Hepatocyte (in vitro differentiated cells): ENCODE measurements at regions not wholly inside any gene's neighbourhood (a gene's known extent, or its start where the extent isn't known, plus 50 kb on each side); places are given as distances from the start of the nearest gene placed in this dataset.

ENCODE experiments used
- DNase-seq: peaks from one replicate; pipeline ENCODE4 v3.0.0-alpha.2; 2016; ENCODE audit warnings: low spot score
- H2AFZ ChIP-seq: fragments of 200-600 bp; sonication (generic); 2 replicates; pipeline ENCODE4 v1.6.0; 2016; ENCODE audit warnings: antibody characterized with exemption, mild to moderate bottlenecking
- H3K27ac ChIP-seq: fragments of 200-600 bp; sonication (generic); 2 replicates; pipeline ENCODE4 v1.5.1; 2016; ENCODE audit warnings: mild to moderate bottlenecking
- H3K27me3 ChIP-seq: fragments of 200-600 bp; sonication (generic); 2 replicates; pipeline ENCODE4 v1.6.1; 2016
- H3K36me3 ChIP-seq: fragments of 200-600 bp; sonication (generic); replicated peaks from 2 replicates; pipeline ENCODE4 v1.5.1; 2016; ENCODE audit warnings: low read depth; ENCODE audit not compliant: insufficient read depth
- H3K4me1 ChIP-seq: fragments of 200-600 bp; sonication (generic); 2 replicates; pipeline ENCODE4 v1.5.1; 2016; ENCODE audit warnings: mild to moderate bottlenecking, moderate library complexity; ENCODE audit not compliant: insufficient read depth
- H3K4me2 ChIP-seq: fragments of 200-600 bp; sonication (generic); 2 replicates; pipeline ENCODE4 v1.6.0; 2016
- H3K4me3 ChIP-seq: fragments of 200-600 bp; sonication (generic); 2 replicates; pipeline ENCODE4 v1.5.1; 2016; ENCODE audit warnings: mild to moderate bottlenecking
- H3K79me2 ChIP-seq: fragments of 200-600 bp; sonication (generic); 2 replicates; pipeline ENCODE4 v1.6.0; 2017; ENCODE audit warnings: mild to moderate bottlenecking
- H3K9me2 ChIP-seq: fragments of 200-600 bp; sonication (generic); replicated peaks from 2 replicates; pipeline ENCODE4 v1.6.0; 2017; ENCODE audit warnings: mild to moderate bottlenecking; ENCODE audit not compliant: insufficient read depth
- H3K9me3 ChIP-seq: fragments of 200-600 bp; sonication (generic); 2 replicates; pipeline ENCODE4 v1.5.1; 2016; ENCODE audit warnings: low read depth, mild to moderate bottlenecking
- H4K20me1 ChIP-seq: fragments of 200-600 bp; sonication (generic); 2 replicates; pipeline ENCODE4 v1.6.0; 2016; ENCODE audit warnings: mild to moderate bottlenecking; ENCODE audit not compliant: insufficient read depth, poor library complexity, severe bottlenecking
- EZH2 ChIP-seq: fragments of 200-600 bp; sonication (generic); IDR thresholded peaks from 2 replicates; pipeline ENCODE4 v1.6.1; 2016; ENCODE audit warnings: antibody characterized with exemption, mild to moderate bottlenecking, borderline replicate concordance
- EZH2phosphoT487 ChIP-seq: fragments of 200-600 bp; sonication (generic); IDR thresholded peaks from one replicate; pipeline ENCODE4 v1.6.1; 2018; ENCODE audit warnings: antibody characterized with exemption, mild to moderate bottlenecking, low read depth, moderate library complexity; ENCODE audit not compliant: unreplicated experiment, severe bottlenecking
- WGBS: methylation state at CpG from one replicate; pipeline ENCODE4 v1.1.6; 2016; ENCODE audit warnings: low lambda C conversion rate; ENCODE audit errors: missing lambda C conversion rate; 5-methylcytosine and 5-hydroxymethylcytosine counted together
- TF ChIP-seq, protein P1 (sequence below): fragments of 200-600 bp; sonication (generic); IDR thresholded peaks from 2 replicates; pipeline ENCODE4 v1.5.1; 2016; ENCODE audit warnings: antibody characterized with exemption, mild to moderate bottlenecking; ENCODE audit not compliant: poor library complexity

DNA sequence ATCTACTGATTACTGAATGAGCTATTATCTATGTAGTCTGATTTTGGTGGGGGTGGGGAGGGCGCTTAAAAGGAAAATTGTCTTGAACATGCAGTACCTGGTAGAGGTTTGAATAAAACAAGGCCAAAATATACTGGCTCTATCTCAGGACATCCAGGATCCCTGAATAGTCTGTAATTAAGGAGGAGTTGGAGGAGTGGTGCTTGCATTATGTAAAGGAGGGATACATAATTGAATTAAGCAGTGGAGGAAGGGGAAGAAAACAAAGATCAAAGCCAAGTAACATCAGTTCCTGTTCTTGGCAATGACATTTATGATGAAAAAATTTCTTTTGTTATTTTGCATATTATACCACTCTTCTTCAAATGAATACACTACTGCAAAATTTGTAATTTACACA is 539.4 kb upstream of the ZEB2 start:
- H3K4me2 ChIP-seq = no peak overlapping the region
- H3K9me2 ChIP-seq = no peaks in the 10 kb centered on the region
- no peaks in the 10 kb centered on the region for H3K4me1 ChIP-seq
- no peaks in the 10 kb centered on the region for H3K36me3 ChIP-seq
- no peak for DNase-seq
- no peak for TF ChIP-seq EZH2phosphoT487
- TF ChIP-seq, protein P1, sequence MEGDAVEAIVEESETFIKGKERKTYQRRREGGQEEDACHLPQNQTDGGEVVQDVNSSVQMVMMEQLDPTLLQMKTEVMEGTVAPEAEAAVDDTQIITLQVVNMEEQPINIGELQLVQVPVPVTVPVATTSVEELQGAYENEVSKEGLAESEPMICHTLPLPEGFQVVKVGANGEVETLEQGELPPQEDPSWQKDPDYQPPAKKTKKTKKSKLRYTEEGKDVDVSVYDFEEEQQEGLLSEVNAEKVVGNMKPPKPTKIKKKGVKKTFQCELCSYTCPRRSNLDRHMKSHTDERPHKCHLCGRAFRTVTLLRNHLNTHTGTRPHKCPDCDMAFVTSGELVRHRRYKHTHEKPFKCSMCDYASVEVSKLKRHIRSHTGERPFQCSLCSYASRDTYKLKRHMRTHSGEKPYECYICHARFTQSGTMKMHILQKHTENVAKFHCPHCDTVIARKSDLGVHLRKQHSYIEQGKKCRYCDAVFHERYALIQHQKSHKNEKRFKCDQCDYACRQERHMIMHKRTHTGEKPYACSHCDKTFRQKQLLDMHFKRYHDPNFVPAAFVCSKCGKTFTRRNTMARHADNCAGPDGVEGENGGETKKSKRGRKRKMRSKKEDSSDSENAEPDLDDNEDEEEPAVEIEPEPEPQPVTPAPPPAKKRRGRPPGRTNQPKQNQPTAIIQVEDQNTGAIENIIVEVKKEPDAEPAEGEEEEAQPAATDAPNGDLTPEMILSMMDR = no peak
- no peak for TF ChIP-seq EZH2
- no peak overlapping the region for H3K4me3 ChIP-seq
- 100% methylated on average over 1 of the region's 1 CpG for WGBS
- no peaks in the 10 kb centered on the region for H3K79me2 ChIP-seq
- H2AFZ ChIP-seq = no peak overlapping the region
- no peak overlapping the region for H3K27ac ChIP-seq
- H3K27me3 ChIP-seq = no peaks in the 10 kb centered on the region
- no peaks in the 10 kb centered on the region for H4K20me1 ChIP-seq
- no peaks in the 10 kb centered on the region for H3K9me3 ChIP-seq

DNA sequence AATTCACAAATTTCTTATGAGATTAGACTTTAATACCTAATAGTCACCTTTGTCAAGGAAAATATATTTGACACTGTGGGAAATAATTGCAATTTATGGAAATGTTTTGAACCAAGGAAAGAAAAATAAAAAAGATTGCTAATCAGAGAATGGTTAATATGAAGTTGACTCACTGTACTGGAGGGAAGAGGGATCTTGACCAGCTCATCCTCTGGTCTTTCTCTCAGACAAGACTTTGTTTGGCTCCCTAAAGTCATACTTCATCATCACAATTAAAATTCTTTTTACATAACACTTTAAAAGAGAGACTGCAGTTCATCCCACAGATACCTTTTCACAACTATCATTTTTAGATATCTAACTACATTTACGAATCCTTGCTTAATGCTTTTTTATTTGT is 538.5 kb upstream of the ZEB2 start:
- H3K79me2 ChIP-seq = no peaks in the 10 kb centered on the region
- H3K4me1 ChIP-seq = no peaks in the 10 kb centered on the region
- H3K9me3 ChIP-seq = no peaks in the 10 kb centered on the region
- TF ChIP-seq, protein P1 = no peak
- TF ChIP-seq EZH2phosphoT487 = no peak
- no peak for TF ChIP-seq EZH2
- H3K9me2 ChIP-seq = no peaks in the 10 kb centered on the region
- DNase-seq = no peak
- H3K27ac ChIP-seq = no peak overlapping the region
- 85% methylated on average over 1 of the region's 1 CpG for WGBS
- no peaks in the 10 kb centered on the region for H4K20me1 ChIP-seq
- H3K4me2 ChIP-seq = no peak overlapping the region
- H2AFZ ChIP-seq = no peak overlapping the region
- no peaks in the 10 kb centered on the region for H3K36me3 ChIP-seq
- H3K27me3 ChIP-seq = no peaks in the 10 kb centered on the region
- H3K4me3 ChIP-seq = no peak overlapping the region

DNA sequence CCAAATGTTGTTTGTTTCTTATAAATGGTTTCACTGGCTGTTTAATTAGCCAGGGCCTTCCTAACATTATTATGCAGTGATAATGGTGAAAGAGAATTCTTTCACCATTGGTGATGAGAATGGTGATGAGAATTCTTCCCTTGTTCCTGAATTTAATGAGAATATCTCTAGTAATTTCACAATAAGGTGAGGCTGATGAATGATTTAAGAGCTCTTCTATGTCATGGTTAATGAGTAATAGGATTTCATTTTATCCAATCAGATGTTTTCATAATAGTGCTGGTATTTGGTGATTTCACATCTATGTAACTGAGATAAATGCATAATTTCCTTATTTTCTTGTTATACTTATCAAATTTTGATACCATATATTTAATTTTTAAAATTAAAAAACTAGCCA is 535.7 kb upstream of the ZEB2 start:
- no peaks in the 10 kb centered on the region for H3K27me3 ChIP-seq
- no peak overlapping the region for H3K27ac ChIP-seq
- H3K9me3 ChIP-seq = no peaks in the 10 kb centered on the region
- TF ChIP-seq, protein P1 = no peak
- no peak for TF ChIP-seq EZH2phosphoT487
- no peak for TF ChIP-seq EZH2
- DNase-seq = no peak
- no peaks in the 10 kb centered on the region for H4K20me1 ChIP-seq
- H3K36me3 ChIP-seq = no peaks in the 10 kb centered on the region
- H3K4me2 ChIP-seq = no peak overlapping the region
- H2AFZ ChIP-seq = no peak overlapping the region
- H3K4me1 ChIP-seq = no peaks in the 10 kb centered on the region
- H3K79me2 ChIP-seq = no peaks in the 10 kb centered on the region
- no peak overlapping the region for H3K4me3 ChIP-seq
- H3K9me2 ChIP-seq = no peaks in the 10 kb centered on the region

DNA sequence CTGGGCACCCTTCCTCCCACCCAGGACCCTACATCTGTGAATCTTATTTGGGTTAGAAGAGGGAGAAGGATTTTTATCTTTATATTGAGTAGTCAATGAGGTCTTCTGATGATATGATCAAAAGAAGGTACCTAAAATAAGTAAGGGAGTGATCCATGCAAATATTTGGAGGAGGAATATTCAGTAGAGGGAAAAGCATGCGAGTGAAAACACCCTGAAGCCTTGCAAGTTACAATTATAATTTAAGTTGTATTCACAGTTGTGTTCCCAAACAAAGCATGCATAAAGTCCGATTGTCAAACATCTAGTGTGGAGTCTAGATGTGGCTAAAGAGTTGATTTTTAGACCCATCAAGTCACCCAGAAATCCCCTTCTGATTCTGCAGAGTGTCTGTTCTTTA is 530.2 kb upstream of the ZEB2 start:
- TF ChIP-seq, protein P1 = no peak
- no peak for TF ChIP-seq EZH2phosphoT487
- TF ChIP-seq EZH2 = no peak
- H3K79me2 ChIP-seq = no peaks in the 10 kb centered on the region
- 89% methylated on average over 2 of the region's 2 CpGs for WGBS
- H3K9me3 ChIP-seq = no peaks in the 10 kb centered on the region
- DNase-seq = no peak
- H3K4me2 ChIP-seq = no peak overlapping the region
- H3K9me2 ChIP-seq = no peaks in the 10 kb centered on the region
- H3K36me3 ChIP-seq = no peaks in the 10 kb centered on the region
- no peak overlapping the region for H2AFZ ChIP-seq
- H3K27me3 ChIP-seq = no peaks in the 10 kb centered on the region
- H3K4me1 ChIP-seq = no peaks in the 10 kb centered on the region
- no peaks in the 10 kb centered on the region for H4K20me1 ChIP-seq
- H3K27ac ChIP-seq = no peak overlapping the region
- H3K4me3 ChIP-seq = no peak overlapping the region
